ENCODE measurements at regions not wholly inside any gene's neighbourhood (a gene's known extent, or its start where the extent isn't known, plus 50 kb on each side); places are given as distances from the start of the nearest gene placed in this dataset.

DNA sequence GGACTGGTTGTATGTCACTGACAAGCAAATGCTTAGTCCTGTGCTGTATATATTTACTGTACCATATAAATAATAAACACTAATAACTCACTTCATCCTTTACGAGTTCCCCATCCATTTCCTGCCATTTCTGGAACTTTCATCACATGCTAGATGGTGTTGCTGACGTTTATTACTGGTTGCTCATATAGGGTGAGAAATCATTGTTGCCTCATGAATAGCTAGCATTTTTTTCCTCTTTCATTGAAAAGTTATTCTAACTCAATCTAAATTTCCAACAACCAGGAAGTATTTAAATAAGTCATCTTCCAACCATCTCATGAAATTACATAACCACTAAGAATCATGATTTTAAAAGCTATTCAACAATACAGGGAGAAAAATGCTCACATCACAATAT lies 88.6 kb upstream of the RCN1 start:
- no peak for TF ChIP-seq CTCF (IDR thresholded peaks at IDR 0.05)
- Histone ChIP-seq H3K27me3 (peaks cover 16% of the 10 kb centered on the region), H3K9me3 (no peaks in the 10 kb centered on the region), H3K4me1 (ENCODE audit: control insufficient read depth in 1 of 2, insufficient read depth in 1 of 2, low read depth in 1 of 2, low read length in 1 of 2) (no peaks in the 10 kb centered on the region), H3K27ac (no peak overlapping the region), H3K4me3 (ENCODE audit: low read depth in 1 of 2, low read length in 1 of 2) (no peak overlapping the region), H3K36me3 (no peaks in the 10 kb centered on the region)

GRCh38 chr11:31997955-31998354 lies 92.9 kb upstream of the RCN1 start:
- H3K27me3 ChIP-seq = peaks cover 12% of the 10 kb centered on the region
- H3K9me3 ChIP-seq = no peaks in the 10 kb centered on the region
- no peak for TF ChIP-seq CTCF (IDR thresholded peaks at IDR 0.05)
- H3K4me3 ChIP-seq (ENCODE audit: low read depth in 1 of 2, low read length in 1 of 2) = no peak overlapping the region
- H3K36me3 ChIP-seq = no peaks in the 10 kb centered on the region
- no peak overlapping the region for H3K27ac ChIP-seq
- no peaks in the 10 kb centered on the region for H3K4me1 ChIP-seq (ENCODE audit: control insufficient read depth in 1 of 2, insufficient read depth in 1 of 2, low read depth in 1 of 2, low read length in 1 of 2)

DNA sequence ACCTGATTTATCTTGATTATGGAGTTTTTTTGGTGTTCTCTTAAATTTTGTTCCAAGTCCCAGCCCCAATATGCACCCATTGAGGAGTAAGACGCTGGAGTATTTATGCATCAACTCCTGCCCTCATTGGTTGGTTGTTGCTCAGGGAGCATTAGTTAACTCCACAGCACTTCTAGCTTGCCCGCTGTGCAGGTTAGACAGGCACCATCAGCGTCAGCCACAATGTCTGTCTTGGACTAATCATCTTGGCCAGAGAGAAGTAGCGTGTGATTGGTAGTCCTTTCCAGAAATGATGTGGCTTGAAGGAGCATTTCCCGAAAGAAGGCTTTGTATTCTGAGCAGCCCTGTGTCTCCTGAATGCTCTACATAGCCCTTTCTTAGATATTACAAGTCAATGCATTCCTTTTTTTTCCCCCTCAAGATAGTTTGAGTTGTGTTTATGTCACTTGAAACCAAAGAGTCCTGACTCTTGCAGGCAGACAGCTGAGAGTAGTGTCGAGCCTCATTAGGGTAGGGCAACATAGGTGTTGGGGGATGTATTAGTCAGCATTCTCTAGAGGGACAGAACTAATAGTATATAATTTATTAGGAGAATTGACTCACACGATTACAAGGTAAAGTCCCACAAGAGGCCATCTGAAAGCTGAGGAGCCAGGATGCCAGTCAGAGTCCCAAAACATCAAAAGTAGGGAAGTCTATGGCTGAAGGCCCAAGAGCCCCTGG lies 94.6 kb upstream of the RCN1 start:
- H3K27ac ChIP-seq = no peak overlapping the region
- H3K4me3 ChIP-seq (ENCODE audit: low read depth in 1 of 2, low read length in 1 of 2) = no peak overlapping the region
- no peak for TF ChIP-seq CTCF (IDR thresholded peaks at IDR 0.05)
- no peaks in the 10 kb centered on the region for H3K9me3 ChIP-seq
- no peaks in the 10 kb centered on the region for H3K36me3 ChIP-seq
- peaks cover under 1% of the 10 kb centered on the region for H3K27me3 ChIP-seq
- H3K4me1 ChIP-seq (ENCODE audit: control insufficient read depth in 1 of 2, insufficient read depth in 1 of 2, low read depth in 1 of 2, low read length in 1 of 2) = no peaks in the 10 kb centered on the region

GRCh38 chr11:31995525-31996094 lies 95.3 kb upstream of the RCN1 start:
- Histone ChIP-seq H3K4me1 (ENCODE audit: control insufficient read depth in 1 of 2, insufficient read depth in 1 of 2, low read depth in 1 of 2, low read length in 1 of 2) (no peaks in the 10 kb centered on the region), H3K27ac (no peak overlapping the region), H3K27me3 (peaks cover 8% of the 10 kb centered on the region), H3K9me3 (no peaks in the 10 kb centered on the region), H3K4me3 (ENCODE audit: low read depth in 1 of 2, low read length in 1 of 2) (no peak overlapping the region), H3K36me3 (no peaks in the 10 kb centered on the region)
- no peak for TF ChIP-seq CTCF (IDR thresholded peaks at IDR 0.05)

DNA sequence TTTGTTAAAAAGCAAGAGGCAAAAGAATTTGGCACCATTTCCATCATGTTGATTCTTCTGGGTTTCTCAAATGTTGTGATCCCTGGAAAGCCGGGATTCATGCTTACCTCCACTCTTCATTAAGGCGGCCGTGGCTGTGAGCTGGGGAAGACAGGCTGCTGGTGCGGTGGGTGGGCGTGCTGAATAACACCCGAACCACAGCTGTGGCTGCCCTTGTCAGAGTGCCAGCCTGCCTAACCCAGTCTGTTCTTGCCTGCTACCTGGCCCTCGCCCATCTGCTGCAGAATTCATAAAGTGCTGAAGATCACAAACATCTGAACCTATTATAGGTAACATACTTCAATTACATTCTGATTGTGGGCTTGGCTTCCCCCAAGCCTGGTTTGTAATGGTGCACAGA lies 95.8 kb upstream of the RCN1 start:
- Histone ChIP-seq H3K27me3 (peaks cover 14% of the 10 kb centered on the region), H3K9me3 (no peaks in the 10 kb centered on the region), H3K36me3 (no peaks in the 10 kb centered on the region), H3K4me3 (ENCODE audit: low read depth in 1 of 2, low read length in 1 of 2) (no peak overlapping the region), H3K4me1 (ENCODE audit: control insufficient read depth in 1 of 2, insufficient read depth in 1 of 2, low read depth in 1 of 2, low read length in 1 of 2) (no peaks in the 10 kb centered on the region), H3K27ac (no peak overlapping the region)
- TF ChIP-seq CTCF (IDR thresholded peaks at IDR 0.05) = no peak

Data from neutrophil (primary cell).